Caki2 (cell line): ENCODE measurements at regions not wholly inside any gene's neighbourhood (a gene's known extent, or its start where the extent isn't known, plus 50 kb on each side); places are given as distances from the start of the nearest gene placed in this dataset.
A peak's percentile ranks its signal among the peaks of the same experiment; 100 is the strongest.

Experiments used
- DNase-seq: peaks from one replicate; pipeline ENCODE4 v3.0.0-alpha.2; 2015; ENCODE audit warnings: low read depth
- in situ Hi-C: cut with HindIII; loops from 2 replicates; pipeline ENCODE4 v1.10.0; 2016; ENCODE audit warnings: low sequenced_read_pairs, low pct_unique_long_range_greater_than_20kb, mixed read lengths

GRCh38 chr11:19661827-19662226 lies 50.8 kb upstream of the NAV2 start:
- in situ Hi-C loops = no loop called here

GRCh38 chr11:19660076-19660475 lies 52.6 kb upstream of the NAV2 start:
- DNase-seq = peak; percentile 74
- in situ Hi-C loops = no loop called here

More at GRCh38 chr11:19661827-19662226, 50.8 kb upstream of the NAV2 start:
- no peak for DNase-seq

GRCh38 chr11:19659529-19659928 lies 53.1 kb upstream of the NAV2 start:
- in situ Hi-C loops = no loop called here
- no peak for DNase-seq

GRCh38 chr11:19658344-19658743 lies 54.3 kb upstream of the NAV2 start:
- DNase-seq = no peak

GRCh38 chr11:19656140-19656541 lies 56.5 kb upstream of the NAV2 start:
- in situ Hi-C loops = no loop called here

More at GRCh38 chr11:19658344-19658743, 54.3 kb upstream of the NAV2 start:
- in situ Hi-C loops = no loop called here

GRCh38 chr11:19652623-19653375 lies 59.8 kb upstream of the NAV2 start:
- in situ Hi-C loops = no loop called here
- DNase-seq = peak; percentile 57

More at GRCh38 chr11:19656140-19656541, 56.5 kb upstream of the NAV2 start:
- DNase-seq = no peak

GRCh38 chr11:19651653-19652052 lies 61.0 kb upstream of the NAV2 start:
- no peak for DNase-seq
- in situ Hi-C loops = no loop called here

GRCh38 chr11:19651028-19651427 lies 61.6 kb upstream of the NAV2 start:
- no peak for DNase-seq
- in situ Hi-C loops = no loop called here

GRCh38 chr11:19650467-19650866 lies 62.2 kb upstream of the NAV2 start:
- in situ Hi-C loops = no loop called here
- DNase-seq = no peak

- in situ Hi-C loops = no loop called here
- no peak for DNase-seq
Measured at GRCh38 chr11:19649751-19650150, 62.9 kb upstream of the NAV2 start.

- in situ Hi-C loops = no loop called here
- DNase-seq = no peak
Measured at GRCh38 chr11:19648321-19648720, 64.3 kb upstream of the NAV2 start.

- DNase-seq = no peak
- in situ Hi-C loops = no loop called here
Measured at GRCh38 chr11:19647816-19648215, 64.8 kb upstream of the NAV2 start.

GRCh38 chr11:19646921-19647320 lies 65.7 kb upstream of the NAV2 start:
- peak; percentile 75 for DNase-seq
- in situ Hi-C loops = no loop called here

GRCh38 chr11:19646308-19646707 lies 66.3 kb upstream of the NAV2 start:
- no peak for DNase-seq
- in situ Hi-C loops = no loop called here

- no peak for DNase-seq
- in situ Hi-C loops = no loop called here
Measured at GRCh38 chr11:19644316-19644715, 68.3 kb upstream of the NAV2 start.

GRCh38 chr11:19642185-19643158 lies 70.2 kb upstream of the NAV2 start:
- no peak for DNase-seq
- in situ Hi-C loops = no loop called here

GRCh38 chr11:19639603-19640105 lies 73.0 kb upstream of the NAV2 start:
- no peak for DNase-seq
- in situ Hi-C loops = no loop called here

- in situ Hi-C loops = no loop called here
- DNase-seq = no peak
Measured at GRCh38 chr11:19635332-19635731, 77.3 kb upstream of the NAV2 start.

GRCh38 chr11:19633276-19633675 lies 79.4 kb upstream of the NAV2 start:
- in situ Hi-C loops = no loop called here
- DNase-seq = no peak
